Activated naive CD4-positive, alpha-beta T cell treated with Interleukin-2 at 50 U/mL for 16 hours (primary cell): ENCODE measurements at regions not wholly inside any gene's neighbourhood (a gene's known extent, or its start where the extent isn't known, plus 50 kb on each side); places are given as distances from the start of the nearest gene placed in this dataset.

Source experiments
- DNase-seq: peaks from one replicate; pipeline ENCODE4 v3.0.0-alpha.2; 2020

DNA sequence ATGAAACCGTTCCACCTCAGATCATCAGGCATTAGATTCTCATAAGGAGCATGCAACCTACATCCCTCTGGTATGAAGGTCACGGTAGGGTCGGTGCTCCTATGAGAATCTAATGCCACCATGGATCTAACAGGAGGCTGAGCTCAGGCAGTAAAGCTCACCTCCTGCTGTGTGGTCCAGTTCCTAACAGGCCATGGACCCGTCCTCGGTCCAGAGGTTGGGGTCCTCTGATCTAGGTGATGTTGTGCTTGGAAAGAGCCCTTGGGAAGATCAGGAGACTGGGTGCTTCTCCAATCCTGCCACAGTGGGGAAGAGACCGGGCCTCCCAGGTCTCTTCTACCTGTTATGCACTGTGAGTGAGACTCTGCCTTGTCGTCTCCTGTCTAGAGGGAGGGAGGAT, 104.6 kb downstream of the ACKR3 start:
- no peak for DNase-seq

DNA sequence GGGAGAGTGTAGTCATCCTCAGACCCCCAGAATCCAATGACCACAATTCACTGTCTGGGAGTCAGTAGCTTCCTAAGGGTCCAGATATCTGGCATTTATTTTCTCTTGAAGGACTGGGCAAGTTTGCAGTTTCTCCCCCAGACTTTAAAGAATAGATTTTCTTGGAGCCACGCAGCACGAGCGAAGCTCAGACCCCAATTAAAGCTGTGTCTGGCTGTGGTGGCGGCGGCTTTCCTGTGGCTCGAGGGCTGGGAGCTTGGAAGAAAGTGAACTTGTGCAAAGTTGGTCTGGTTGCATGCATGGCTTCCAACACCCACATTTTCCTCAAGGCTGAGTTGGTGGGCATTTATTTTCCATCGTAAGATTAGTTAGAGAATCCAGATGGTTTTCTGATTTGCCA, 105.0 kb downstream of the ACKR3 start:
- no peak for DNase-seq

DNA sequence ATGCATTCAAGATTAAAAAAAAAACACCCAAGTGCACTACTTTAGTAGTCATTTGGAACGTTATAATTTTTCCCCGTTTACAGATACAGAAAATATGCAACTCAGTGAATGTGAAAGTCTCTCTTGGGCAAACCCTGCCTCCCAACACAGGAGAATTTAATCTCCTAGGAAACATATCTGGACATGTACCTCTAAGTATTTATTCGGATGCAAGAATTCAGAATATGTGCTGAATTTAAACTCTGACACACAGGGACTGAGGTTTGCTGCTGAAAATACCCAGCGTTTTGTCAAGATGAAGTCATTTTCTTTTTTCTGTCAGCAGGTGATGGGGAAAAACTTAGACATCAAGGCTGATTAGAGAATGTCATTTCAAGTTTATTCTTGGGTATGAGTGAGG, 105.4 kb downstream of the ACKR3 start:
- DNase-seq: no peak

DNA sequence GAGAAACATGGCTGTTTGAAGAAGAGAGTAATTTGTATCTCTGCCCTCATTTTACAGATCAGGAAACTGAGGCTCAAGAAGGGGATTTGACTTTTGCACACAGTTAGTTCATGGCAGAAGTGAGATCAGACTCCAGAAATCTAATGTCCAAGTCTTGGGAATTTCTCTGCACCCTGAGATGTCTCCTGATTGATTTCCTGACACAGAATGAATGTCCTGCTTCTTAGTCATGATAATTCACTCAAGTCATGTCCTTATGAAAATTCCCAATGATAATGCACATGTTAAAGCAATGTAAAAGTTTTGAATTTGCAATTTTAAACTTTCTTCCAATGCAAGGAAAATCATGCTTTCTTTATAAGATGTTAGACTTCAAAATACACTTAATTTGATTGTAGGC, 105.9 kb downstream of the ACKR3 start:
- no peak for DNase-seq

DNA sequence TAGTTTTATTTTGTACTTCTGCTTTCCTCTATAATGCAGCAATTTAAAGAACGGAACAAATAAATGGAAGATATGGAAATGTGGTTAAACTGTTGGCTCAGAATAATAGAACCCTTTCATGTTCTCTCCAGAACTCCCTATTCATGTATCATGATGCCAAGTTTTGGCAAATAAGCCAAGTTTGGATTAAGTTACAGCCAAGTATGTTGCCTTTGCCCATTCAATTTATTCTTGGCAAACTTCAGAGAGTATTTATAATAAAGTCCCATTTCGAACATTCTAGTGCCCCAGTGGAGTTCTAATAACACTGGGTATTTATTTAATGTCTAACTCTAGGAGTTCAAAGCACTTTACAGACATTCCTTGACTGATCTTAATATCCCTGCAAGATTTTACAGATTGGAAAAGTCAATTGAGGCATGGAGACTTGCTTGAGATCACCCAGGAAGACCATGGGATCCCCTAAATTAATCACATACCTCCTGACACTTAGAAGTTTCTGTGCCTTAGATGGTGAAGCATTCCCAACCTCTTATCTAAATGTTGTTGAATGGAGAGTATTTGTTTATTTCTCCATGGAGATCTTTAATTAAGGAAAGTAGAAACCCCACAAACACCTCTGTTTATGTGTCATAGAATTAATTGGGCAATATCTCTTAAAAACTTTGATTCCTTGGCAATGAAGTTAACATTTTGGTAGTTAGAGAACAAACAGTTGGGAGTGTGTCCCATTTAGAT, 106.7 kb downstream of the ACKR3 start:
- DNase-seq: no peak

DNA sequence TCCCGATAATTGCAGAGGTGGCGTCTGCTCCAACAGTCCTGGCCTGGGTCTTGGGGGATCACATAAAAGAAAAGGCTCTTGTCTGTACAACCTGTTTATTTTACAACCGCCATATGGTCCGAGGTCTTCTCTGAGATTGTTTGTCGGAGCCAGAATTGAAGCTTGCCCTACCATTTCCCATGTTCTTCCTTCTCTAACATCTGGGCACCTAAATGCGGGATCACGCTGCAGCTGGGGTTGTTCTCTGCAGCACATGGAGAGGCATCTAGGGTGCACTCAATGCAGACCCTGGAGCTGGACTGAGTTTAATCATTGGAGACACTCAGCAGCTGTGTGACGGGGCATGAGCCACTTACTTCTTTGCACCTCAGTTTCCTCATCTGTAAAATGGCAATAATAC, 107.7 kb downstream of the ACKR3 start:
- no peak for DNase-seq

DNA sequence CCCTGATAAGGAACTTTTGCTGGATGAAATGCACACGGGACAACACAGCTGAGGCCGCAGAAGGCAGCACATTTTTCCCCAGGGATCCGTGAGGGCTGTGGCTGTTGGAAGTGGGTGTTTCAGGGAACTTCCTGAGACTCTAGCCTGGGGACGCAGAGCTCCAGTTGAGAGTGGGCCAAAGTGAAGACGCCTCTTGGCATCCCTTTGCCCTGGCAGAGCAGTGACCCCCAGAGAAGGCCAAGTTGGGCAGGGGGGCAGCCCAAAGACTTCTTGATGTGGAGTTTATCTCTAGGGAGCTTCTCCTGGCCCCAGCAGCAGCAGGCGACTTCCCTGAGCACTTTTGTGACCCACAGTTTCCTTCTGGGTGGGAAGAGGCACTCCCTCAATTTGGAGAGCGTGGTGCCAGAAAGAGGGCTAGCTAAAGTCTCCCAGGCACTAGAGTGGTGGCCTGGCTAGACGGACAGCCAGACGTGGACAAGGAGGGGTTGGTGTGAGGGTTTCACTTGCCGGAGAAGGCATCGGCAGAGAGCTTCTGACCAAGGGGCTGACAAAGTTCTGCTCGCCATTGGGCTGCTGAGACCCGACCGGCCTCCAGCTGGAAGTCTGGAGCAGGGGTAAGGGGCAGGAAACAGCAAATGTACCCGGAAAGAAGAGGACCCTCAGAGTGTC, 108.8 kb downstream of the ACKR3 start:
- no peak for DNase-seq

DNA sequence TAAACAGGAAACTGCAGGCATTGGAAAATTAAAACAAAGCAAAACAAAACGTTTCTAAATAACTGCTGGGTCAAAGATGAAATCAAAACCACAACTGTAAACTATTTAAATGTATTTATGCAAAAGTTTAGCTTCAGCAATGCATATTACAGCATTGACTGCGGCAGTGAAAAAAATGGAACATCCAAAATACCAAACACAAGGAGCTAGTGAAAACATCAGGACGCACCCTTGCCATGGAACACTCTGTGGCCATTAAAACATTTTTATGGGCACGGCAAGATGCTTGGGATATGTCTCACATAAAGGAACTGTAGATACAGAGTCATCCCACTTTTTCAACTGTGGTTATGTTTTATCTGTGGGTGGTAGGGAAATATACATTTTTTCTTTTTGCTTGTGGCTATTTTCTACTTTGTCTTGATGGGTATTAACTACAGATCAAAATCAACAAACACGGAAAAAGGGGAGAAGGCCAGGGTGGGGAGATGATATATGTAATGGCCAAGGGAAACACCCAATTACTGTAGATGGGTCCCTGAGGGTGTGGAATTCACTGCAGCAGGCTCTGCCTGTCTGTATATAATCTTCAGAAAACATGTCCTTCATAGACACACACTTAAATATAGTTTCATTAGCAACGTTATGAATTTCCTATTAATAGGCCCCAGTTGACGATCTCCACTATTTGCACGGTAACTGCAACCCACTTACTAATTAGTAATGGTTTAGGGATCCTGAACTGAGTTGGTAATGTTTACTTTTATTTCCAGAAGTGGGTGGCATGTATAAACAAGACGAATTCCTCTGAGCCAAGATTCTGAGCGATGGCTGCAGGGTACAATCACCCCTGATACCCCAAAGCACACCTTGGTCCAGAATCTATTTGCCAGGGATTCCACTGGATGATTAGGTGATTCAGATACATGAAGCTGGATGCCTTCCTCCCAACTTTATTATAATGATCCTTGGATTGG, 110.5 kb downstream of the ACKR3 start:
- no peak for DNase-seq

DNA sequence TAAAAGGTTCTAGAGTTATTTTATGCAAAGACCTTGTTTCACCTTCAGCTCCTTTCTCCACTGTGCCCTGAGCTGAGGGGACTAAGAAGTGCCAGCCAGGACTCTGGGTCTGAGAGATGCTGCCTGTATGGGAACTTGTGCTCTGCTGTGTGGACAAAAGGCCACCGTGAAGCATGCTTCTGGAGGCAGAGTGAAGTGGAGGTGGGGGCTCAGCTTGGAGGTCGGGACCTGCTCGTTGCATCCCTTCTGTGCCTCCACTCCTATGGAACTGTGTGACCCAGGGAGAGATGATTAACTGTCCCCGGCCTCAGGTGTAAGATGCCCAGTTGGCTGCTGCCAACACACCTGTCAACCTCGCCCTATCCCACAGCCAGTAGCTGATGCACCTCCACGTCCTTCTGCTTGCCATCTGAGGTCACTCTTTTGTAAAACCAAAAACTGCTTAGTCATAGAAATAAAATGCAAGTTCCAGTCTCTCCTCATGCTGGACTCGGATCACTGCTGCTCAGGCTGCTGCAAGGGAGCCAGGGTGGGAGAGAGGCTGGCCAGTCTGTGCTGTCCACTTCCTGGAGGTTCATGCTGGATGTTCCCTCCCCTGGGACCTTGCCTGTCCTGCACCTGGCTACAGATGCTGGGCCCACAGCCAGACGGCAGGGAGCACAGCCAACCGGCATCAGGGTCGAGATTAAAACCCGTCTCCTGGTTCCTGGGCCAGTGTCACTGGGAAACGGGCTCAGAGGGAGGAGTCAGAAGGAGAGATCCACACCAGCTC, 113.2 kb downstream of the ACKR3 start:
- no peak for DNase-seq

DNA sequence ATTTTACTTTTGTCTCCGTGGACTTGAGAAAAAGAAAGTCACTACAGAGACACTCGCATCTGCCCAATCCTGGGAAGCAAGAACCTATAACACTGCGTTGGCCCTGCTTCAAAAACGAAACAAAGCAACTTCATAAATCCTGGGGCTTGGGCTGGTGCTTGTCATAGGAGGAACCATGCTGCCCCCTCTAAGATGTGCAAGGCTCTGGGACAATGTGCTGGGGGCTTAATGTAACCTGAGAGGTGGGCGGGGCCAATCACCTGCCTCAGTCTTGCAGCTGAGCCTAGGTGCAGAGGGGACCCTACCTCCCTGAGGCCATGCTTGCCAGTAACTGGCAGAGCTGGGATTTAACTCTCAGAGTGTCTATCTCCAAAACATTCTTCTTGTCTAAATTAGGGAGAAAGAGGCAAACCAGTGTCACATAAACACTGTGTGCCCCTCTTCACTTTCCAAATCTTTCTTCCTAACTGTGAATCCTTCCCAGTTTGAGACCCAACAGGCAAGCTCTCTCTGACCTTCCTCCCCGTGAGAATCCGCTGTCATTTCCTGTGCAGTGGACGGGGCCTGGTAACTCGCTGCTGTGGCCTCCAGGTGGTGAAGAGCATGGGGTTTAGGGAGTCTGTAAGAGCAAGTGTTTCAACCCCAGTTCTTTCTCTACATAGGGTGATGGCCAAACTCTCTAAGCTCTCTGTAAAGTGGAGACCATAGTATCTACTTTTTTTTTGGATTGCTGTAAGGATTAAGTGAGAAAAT, 115.1 kb downstream of the ACKR3 start:
- DNase-seq: no peak

DNA sequence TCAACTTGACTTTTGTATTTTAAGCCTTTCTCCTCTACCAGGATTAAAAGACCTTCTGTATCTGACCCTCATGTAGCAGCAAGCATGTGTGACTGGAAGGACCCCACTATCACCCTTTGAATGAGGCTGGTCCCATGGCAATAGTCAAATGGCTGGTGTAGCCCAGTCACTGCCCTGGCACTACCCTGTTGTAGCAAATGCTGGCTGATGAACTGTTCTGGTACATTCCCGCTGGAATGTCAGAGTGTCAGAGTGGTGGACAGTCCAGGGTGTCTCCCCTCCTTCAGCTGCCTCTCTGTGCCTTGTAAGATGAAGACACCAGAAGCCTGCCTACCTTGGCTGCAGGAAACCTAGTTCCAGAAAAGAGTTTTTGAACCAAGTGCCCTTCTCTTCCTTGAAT, 115.7 kb downstream of the ACKR3 start:
- no peak for DNase-seq

DNA sequence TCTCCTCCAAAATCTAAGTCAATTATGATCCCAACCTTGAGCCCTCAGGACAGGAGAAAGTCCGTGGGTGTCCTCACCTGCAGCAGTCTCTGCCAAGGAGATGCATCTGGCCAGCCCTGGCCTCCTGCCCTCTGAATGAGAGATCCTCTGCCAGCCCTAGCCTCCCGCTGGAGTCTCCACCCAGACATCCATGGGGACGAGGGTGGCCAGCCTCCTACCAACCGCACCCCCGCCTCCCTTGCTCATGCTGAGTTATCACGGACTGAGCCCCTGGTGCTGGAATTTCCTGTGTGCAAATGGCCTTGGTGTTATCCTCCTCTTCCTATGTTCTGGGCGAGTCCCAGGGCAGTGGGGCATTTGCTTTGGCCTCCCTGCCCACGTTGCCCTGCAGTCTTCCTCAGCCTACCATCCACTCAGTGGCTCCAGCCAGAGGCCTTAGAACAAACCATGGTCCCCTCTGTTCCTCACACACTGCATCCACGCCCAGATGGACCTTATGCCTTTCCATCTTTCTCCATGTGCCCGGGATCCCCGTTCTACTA, 116.4 kb downstream of the ACKR3 start:
- DNase-seq: no peak

DNA sequence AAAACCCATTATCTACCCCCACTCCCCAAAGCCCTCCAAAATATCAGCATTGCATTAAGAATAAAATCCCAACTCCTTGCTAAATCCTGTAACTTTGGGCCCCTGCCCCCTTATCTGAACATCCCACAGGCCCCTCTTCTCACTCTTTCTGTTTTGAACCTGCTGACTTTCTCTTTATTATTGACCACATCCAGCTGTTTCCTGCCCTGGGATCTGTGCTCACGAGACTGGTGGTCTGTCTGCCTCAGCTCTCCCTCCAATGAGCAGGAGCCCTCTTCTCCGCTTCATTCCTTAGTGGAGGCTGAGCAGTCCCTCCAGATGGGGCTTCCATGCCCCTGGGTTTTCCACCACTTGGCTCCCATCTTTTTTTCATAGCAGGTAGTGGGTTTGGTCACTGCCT, 116.9 kb downstream of the ACKR3 start:
- DNase-seq: no peak

DNA sequence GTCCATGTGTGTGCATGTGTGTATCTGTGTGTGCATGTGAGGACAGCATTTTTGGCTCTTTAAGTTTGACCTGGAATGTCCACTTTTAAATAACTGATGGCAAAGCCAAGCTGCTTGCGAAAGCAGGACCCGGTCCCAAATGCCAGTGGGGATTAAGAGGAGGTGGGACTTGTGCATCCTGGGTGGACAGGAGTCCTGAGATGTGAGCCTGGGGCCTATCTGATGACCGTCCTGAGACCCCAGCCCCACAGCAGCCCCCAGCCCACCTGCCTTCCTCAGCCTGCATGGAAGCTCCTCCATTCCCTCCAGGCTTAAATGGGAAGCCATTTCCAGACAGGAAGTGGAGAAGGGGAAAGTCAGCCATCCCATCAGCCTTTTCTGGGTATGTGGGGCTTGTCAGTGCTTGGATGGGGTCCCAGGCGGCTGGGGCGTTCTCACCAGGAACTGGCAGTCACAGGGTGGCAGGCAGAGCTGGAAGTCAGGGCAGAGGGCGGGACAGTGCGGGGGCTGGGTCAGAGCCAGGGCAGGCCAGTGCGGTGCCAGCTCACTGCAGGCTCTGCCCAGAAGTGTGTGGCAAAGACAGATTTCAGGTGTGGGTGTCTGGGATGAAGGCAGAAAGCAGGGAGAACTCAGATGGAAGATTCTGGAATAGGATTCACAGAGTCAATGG, 117.8 kb downstream of the ACKR3 start:
- DNase-seq: no peak

DNA sequence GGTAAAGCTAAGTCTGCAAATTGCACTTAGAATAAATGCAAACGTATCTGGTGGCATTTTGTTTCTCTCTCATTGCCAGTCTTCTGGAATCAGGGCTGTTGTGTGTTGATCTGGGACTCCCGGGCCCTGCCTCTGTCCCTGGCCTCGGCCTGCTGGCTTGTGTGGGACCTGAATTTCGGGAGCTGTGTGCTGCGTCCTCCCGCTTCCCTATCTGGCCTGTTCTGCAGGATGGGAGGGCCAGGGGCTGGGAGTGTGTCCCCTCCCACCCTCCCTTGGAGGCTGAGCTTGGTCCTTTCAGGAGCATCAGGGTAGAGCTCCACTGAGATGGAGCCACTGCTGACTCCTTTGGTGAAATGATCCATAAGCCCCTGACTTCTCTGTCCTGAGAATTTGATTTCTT, 118.5 kb downstream of the ACKR3 start:
- DNase-seq: no peak

DNA sequence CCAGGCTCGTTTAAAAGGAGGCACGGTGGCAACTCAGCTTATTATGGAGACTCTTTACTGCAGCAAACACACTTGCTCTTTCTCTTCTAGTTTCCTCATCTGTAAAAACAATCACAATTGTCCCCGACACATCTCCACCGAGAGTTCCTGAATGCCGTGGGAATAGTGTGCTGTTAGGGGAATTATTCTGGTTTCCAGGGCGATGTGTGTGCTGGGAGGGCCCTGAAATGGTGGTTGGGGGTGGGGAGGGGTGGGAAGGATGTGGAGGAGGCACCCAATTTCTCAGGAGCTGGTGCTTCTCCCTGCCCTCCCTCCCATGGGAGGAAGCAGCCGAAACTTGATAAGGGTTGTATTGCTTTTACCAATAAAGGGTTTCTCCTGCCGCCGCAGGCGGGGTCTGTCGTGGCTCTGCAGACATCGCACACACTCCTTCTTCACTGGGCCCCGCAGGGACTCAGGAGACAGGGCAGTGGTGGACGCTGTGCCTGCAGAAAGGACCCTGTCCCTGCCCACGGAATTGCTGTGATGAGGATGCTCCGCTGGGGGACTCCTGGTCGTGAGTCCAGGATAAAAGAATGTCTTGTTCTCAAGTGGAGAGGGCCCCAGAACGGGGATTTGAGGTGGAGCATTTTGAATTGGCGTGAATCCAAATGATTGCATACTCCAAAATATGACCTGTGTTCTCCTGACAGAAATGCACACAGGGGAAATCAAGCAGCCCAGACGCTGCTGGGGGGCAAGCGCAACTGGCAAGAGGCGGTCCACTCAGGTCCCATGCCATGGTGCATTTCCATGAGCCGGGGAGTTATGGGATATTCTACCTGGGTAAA, 119.2 kb downstream of the ACKR3 start:
- no peak for DNase-seq

DNA sequence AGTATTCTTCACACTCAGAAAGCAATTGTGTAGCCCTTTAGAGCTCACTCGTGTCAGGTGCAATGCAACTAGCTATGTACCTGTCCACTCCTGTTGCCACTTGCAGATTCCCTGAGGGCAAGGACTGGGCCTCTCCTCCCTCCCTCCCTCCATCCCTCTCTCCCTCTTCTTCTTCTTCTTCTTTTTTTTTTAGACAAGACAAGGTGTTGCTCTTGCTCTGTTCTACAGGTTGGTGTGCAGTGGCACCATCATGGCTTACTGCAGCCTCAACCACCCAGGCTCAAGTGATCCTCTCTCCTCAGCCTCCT, 119.7 kb downstream of the ACKR3 start:
- DNase-seq: no peak

DNA sequence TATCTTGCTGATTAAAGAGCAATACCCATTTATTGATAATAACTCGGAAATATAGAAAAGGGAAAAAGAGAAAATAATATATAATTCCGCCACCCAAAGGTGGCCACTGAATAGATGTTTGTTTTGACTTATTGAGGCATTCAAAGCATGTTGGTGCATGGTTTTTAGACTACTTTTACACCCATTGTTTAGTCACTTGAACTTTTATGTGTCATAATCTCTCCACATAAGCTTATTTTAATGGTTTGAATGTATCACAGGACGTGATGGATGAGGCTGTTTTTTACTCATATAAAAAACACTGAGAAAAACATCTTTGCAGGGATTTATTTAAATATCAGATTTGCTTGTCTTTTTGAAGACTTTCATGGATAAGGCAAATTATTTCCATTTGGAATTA, 120.4 kb downstream of the ACKR3 start:
- no peak for DNase-seq

DNA sequence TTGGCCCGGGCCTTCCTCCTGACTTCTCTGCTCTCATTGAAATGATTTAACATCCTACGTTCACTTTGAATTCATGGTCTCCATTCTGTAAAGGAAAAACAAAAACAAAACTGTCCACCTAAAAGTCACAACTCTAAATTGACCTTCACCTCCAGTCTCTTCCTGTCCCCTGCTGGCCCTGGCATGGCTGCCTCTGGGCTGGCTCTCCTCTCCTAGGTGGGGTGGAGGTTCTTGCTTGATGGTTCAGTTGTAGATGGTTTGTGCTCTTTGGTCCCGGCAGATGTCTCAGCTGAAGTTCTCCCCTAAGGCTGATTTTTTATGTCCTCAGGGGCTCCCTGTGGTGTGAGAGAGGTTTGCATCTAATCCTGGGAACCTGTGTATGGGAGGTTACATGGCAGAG, 121.1 kb downstream of the ACKR3 start:
- DNase-seq: no peak

DNA sequence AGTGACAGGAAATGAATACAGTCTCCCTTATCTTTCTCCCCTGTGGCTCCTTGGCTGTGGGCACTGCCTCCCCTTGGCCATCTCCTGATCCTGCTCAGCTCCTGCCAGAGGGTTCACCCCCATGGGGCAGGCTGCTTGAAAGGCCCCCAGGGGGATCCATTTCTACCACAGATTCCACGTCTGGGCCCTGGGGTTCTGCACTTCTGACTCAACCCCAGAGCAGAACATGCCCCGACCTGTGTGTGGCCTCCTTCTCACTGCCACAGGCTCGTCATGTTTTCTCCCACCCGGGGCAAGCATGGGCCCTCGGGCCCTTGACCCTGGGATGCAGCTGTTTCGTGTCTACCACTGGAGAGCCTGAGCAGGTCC, 122.2 kb downstream of the ACKR3 start:
- DNase-seq: no peak

DNA sequence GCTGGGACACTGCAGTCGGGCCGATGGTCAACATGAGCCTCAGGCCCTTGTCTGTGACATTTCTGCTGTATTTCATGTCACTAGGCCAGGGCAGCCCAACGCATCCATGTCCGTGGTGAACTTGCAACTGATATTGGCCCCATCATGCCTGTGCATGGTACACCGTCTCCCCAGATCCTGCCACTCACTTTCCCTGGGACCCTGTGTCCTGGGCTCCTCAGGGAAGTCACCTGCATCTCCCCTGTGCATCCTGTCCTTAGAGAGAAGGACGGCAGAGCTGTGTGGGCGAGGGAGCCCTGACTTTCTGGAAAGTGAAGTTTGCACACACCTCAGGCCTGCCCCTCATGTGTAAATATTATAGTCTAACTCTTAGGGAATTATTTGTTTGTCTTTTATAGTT, 123.3 kb downstream of the ACKR3 start:
- no peak for DNase-seq
